ENCODE measurements at regions not wholly inside any gene's neighbourhood (a gene's known extent, or its start where the extent isn't known, plus 50 kb on each side); places are given as distances from the start of the nearest gene placed in this dataset.

DNA sequence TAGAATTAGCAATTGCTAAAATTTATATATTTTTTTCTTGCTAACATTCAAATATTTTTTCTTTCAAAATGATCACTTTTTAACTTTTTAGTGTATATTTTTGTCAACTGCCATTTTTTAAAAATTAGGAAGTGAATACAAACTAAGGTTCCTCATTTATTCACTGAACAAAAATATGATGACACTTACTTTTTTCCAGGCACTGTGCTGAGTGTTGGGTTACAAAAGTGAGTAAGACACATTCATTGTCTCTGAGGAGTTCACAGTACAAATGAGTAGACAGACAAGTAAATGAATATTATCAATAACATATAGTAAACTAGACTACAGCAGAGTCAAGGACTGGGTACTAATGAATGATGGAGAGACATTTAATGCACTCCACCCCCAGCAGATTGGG, 543.5 kb downstream of the PDHA2 start:
- no peak for TF ChIP-seq ZNF274 (IDR thresholded peaks at IDR 0.05; ENCODE audit: low read depth, low read length)
- TF ChIP-seq YY1 (IDR thresholded peaks at IDR 0.05; ENCODE audit: insufficient read depth, insufficient read length), result no peak
- no peak for TF ChIP-seq SUZ12 (IDR thresholded peaks at IDR 0.05; ENCODE audit: extremely low read depth, insufficient read depth, insufficient read length)
